ENCODE measurements at regions not wholly inside any gene's neighbourhood (a gene's known extent, or its start where the extent isn't known, plus 50 kb on each side); places are given as distances from the start of the nearest gene placed in this dataset.

GRCh38 chr5:145166110-145166509, 669.0 kb downstream of the PRELID2 start:
- FAIRE-seq = no peak

- no peak for FAIRE-seq
These were observed 671.3 kb downstream of the PRELID2 start for GRCh38 chr5:145163876-145164275.

- FAIRE-seq = no peak
These were observed 672.5 kb downstream of the PRELID2 start for GRCh38 chr5:145162626-145163025.

DNA sequence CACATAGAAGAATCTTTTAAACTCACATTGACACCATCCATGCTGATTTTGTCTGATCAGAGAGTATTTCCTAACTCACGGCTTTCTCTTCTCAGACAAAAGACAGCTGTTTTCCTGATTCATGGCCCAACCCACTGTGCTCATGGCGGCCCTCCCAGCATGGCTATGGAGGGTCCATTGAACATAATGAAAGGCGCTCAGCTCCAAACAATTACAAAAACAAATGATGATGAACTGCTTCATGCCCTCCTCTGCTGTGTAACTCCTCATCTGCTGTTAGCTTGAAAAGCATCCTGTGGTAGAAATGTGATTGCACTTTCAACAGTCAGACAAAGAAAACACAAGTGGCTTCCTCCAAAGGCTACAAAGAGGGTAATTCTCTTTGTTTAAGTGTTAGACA, 673.8 kb downstream of the PRELID2 start:
- no peak for FAIRE-seq

- FAIRE-seq = no peak
These were observed 674.5 kb downstream of the PRELID2 start for GRCh38 chr5:145160679-145161078.

GRCh38 chr5:145158730-145159129, 676.4 kb downstream of the PRELID2 start:
- FAIRE-seq = no peak

- FAIRE-seq = no peak
These were observed 677.3 kb downstream of the PRELID2 start for GRCh38 chr5:145157841-145158240.

DNA sequence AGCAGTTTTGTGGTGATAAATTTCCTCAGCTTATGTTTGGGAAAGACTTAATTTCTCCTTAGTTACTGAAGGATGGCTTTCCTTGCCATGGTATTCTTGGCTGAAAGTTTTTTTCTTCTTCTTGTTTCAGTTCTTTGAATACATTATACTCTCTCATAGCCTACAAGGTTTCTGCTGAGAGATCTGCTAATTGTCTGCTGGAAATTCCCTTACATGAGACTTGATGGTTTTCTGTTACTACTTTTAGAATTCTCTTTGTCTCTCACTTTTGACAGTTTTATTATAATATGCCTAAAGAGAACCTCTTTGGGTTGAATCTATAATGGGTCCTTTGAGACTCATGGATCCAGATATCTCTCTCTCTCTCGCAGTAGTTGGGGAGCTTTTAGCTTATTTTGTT, 693.6 kb downstream of the PRELID2 start:
- no peak for FAIRE-seq

DNA sequence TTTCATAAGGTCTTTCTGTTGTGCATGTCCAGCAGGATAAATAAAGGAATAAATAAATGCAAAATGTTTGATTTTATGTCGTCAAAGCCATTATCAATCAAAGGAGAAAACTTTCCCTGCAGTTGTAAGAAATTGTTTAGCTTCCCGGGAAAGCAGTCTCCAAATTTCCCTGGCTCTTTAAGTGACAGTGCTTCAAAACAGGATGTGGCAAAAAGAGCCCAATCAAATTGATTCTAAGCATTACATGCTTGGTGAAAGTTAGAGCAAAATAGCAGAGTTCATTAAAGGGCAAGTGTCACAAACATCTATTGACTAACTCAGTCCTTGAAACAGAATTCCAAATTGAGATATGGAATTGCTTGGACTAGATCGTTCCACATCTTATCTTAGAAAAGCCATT, 704.1 kb downstream of the PRELID2 start:
- FAIRE-seq = no peak

DNA sequence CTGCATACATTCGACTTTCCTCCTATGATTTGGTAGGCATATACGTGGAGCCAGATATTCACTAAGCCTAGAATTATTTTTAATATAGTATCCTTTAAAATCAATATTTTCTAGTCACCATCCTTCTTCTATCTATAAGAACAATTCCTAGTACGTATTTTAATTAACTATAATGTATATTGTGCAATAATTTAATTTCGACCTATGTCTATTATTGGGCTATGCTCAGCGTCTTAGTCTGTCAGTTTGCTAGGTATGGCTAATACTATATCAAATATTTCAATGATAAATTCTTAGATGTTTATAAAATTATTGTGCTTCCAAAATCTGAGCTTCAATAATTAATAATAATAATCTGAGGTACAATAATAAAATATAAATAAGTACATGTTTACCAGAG, 705.3 kb downstream of the PRELID2 start:
- no peak for FAIRE-seq

DNA sequence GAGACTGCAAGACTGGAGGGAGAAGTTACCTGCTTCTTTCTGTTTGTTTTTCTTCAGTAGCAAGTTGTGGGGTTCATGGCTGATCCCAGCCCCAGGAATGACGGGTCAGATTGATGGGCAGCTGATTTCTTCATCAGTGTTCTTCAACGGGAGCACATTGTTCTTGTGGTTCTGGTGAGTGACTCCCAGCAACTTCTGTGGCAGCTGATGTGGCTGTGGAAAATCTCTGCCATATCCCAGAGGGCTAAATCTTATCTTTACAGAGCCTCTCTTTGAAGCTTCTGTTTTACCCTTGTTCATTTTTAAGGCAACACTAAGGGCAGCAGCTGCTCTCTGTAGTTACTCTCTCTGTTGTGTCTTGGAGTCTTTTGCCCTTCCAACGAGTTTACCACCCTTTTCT, 710.3 kb downstream of the PRELID2 start:
- FAIRE-seq = no peak

DNA sequence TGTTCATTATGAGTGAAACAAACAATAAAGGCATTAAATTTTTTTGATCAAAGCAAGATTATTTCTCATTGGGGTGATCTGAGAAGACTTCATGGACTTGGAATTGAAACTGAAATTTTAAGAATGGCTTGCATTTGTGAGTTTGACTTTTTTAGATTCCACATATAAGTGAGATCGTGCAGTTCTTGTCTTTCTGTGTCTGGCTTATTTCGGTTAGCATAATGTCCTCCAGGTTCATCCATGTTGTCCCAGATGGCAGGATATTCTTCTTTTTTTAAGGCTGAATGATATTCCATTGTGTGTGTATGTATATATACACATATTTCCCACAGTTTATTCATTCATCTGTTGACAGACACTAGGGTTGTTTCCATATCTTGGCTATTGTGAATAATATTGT, 716.5 kb downstream of the PRELID2 start:
- no peak for FAIRE-seq

- no peak for FAIRE-seq
These were observed 717.0 kb downstream of the PRELID2 start for GRCh38 chr5:145118127-145118526.

GRCh38 chr5:145117285-145117684, 717.9 kb downstream of the PRELID2 start:
- FAIRE-seq = no peak

DNA sequence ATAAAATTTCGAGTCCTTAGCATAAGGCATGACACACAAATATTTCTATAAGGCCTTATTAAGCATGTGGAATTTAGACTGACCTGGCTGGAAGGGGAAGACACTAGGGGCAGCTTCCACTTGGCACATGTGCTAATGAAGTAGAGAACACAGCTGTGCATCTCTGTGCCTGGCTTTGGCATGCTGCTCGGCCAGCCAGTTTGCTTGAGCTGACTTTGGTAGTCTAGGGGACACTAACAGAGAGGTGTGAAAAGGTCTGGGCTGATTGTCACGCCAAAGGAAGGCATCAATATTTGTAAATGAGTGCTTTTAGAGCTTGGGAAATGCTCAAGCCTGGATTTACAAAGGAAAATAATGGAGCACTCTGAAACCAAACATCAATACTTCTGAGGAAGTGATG, 723.7 kb downstream of the PRELID2 start:
- no peak for FAIRE-seq

GRCh38 chr5:145110834-145111233, 724.3 kb downstream of the PRELID2 start:
- no peak for FAIRE-seq

DNA sequence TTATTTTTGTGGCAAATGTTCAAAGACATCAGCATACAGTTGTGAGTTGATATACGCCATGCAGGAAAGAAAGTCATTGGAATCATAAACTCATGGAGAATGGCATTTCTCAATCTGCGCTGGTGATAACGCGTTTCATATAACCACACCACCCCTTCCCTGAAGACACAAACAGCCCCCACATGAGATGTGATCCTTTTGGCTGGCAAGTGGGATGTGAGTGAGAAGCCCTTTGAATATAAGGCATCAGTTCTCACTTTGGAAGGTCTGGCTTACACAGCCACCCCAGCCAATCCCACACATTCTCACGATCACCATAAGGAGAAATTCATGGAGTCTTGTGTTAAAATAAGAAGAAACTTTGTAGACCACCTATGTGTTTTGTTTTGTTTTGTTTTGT, 725.0 kb downstream of the PRELID2 start:
- FAIRE-seq = no peak

- FAIRE-seq = no peak
These were observed 729.8 kb downstream of the PRELID2 start for GRCh38 chr5:145105384-145105783.

DNA sequence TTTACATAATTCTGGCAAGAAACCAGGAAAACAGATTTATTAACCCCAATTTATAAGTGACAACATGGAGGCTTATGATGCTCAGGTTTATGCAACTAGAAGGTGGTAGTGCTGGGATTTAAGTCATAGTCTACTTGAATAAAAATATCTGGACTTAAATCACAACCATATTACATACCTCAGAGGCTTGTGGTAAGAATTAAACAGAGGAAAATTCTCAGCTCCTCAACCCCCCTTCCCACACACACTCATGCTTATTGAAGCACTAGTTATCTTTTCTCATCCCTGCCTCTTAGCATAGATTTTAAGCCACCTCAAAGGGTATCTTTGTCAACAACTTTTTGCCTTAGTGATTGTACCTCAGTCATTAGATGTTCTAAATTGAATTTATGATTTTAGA, 731.0 kb downstream of the PRELID2 start:
- no peak for FAIRE-seq

GRCh38 chr5:145101246-145101645, 733.9 kb downstream of the PRELID2 start:
- no peak for FAIRE-seq

DNA sequence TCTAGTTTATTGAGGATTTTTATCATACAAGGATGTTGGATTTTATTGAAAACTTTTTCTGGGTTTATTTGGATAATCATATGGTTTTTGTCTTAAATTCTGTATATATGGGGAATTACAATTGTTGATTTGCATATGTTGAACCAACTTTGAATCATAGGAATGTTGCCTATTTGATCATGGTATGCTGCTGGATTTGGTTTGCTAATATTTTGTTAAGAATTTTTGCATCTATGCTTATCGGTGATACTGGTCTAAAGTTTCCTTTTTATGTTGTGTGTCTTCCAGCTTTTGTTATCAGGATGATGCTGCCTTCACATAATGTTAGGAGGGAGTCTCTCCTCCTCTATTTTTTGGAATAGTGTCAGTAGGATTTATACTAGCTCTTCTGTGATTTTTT, 745.0 kb downstream of the PRELID2 start:
- FAIRE-seq = no peak

- no peak for FAIRE-seq
These were observed 750.3 kb downstream of the PRELID2 start for GRCh38 chr5:145084834-145085233.

DNA sequence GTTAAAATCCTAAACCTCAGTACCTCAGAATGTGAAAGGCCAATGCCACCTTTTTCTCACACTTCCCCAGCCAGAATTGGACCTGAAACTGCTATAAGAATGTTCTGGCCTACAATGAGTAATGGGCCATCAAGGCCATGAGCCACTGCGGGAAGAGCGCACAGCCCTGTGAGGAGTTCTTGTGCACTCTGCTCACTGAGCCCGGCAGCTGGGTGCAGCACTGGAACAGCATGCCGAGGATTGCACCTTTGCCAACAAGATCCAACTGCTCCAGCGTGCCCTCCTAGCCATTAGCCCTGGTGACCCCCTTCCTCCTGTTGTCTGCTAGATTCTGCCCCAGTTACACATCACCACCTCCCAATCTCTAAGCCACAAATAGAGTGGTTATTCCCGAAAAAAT, 758.1 kb downstream of the PRELID2 start:
- FAIRE-seq = no peak

DNA sequence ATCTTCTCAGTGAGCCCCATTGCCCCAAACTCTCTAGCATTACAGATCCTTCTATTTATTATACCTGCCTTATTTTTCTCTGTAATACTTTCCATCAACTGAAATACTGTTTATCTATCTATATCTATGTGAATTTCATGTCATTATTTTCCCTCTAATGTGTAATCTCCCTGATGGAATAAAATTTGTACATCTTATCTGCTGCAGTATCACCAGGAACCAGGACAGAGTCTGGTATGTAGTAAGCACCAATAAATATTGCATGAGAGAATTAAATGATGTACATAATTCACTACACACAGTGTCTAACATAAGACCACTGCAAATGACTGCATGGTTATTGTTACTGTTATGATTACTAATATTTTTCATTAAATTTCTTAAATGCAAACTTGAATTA, 759.1 kb downstream of the PRELID2 start:
- FAIRE-seq = no peak

GRCh38 chr5:145072889-145073288, 762.3 kb downstream of the PRELID2 start:
- FAIRE-seq = no peak

DNA sequence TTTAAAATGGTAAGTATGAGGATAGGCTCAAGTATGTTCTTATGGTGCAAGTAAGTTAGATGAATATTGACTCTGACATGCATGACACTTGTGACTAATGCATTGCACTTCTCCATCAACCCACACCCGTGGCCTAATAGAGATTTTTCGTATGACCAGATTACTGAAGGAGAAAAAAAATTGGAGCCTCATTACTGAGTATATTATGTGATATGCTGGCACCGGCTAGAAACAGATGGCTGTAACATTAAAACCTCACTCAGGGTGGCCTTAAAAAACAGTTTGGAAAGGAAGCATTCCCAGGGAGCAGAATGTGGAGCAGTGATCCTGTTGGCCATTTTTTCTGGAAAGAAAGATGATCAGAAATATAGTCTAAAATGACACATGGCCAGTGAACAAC, 766.4 kb downstream of the PRELID2 start:
- FAIRE-seq = no peak

Measured in TTC549 (cell line).